HepG2 (cell line): ENCODE measurements at regions not wholly inside any gene's neighbourhood (a gene's known extent, or its start where the extent isn't known, plus 50 kb on each side); places are given as distances from the start of the nearest gene placed in this dataset.

Source experiments
- ATF7 ChIP-seq, 2 experiments: fragments of 450-650 bp in 1 of 2; sonication (generic) in 1 of 2; formaldehyde crosslinking in 1 of 2; IDR thresholded peaks; 2 replicates each; pipeline versions ENCODE4 v1.4.0 to v1.6.1; 2016 to 2020; ENCODE audit warnings: antibody characterized with exemption in 1 of 2, mild to moderate bottlenecking in 1 of 2, missing genetic modification reagents in 1 of 2
- GABPB1 ChIP-seq: IDR thresholded peaks from 2 replicates; pipeline ENCODE4 v1.6.1; 2016; ENCODE audit warnings: mild to moderate bottlenecking, missing genetic modification reagents, moderate library complexity, missing compliant biosample characterization
- KDM4B ChIP-seq: sonication (generic); formaldehyde crosslinking; IDR thresholded peaks from 2 replicates; pipeline ENCODE4 v1.4.0; 2020; ENCODE audit warnings: missing genetic modification reagents
- KDM5A ChIP-seq: fragments of 200-600 bp; sonication (generic); IDR thresholded peaks from 2 replicates; pipeline ENCODE4 v1.7.0; 2018; ENCODE audit warnings: antibody characterized with exemption, mild to moderate bottlenecking, low read length, borderline replicate concordance
- POLR2A ChIP-seq, 2 experiments: IDR thresholded peaks; 2 replicates each; pipeline ENCODE4 v1.6.1; 2011; ENCODE audit warnings: low read depth in 2 of 2, low read length in 2 of 2, mild to moderate bottlenecking in 1 of 2, moderate library complexity in 1 of 2; ENCODE audit not compliant: insufficient read depth in 1 of 2
- SNAI1 ChIP-seq: sonication (generic); formaldehyde crosslinking; IDR thresholded peaks from 2 replicates; pipeline ENCODE4 v1.5.0; 2020; ENCODE audit warnings: mild to moderate bottlenecking, missing genetic modification reagents, borderline replicate concordance
- TF ChIP-seq, protein P1 (sequence below): sonication (generic); formaldehyde crosslinking; IDR thresholded peaks from 2 replicates; pipeline ENCODE4 v1.5.0; 2020; ENCODE audit warnings: mild to moderate bottlenecking, missing genetic modification reagents, moderate library complexity
- TF ChIP-seq, protein P2 (sequence below): sonication (generic); formaldehyde crosslinking; IDR thresholded peaks from 2 replicates; pipeline ENCODE4 v1.4.0; 2020; ENCODE audit warnings: missing genetic modification reagents, borderline replicate concordance

DNA sequence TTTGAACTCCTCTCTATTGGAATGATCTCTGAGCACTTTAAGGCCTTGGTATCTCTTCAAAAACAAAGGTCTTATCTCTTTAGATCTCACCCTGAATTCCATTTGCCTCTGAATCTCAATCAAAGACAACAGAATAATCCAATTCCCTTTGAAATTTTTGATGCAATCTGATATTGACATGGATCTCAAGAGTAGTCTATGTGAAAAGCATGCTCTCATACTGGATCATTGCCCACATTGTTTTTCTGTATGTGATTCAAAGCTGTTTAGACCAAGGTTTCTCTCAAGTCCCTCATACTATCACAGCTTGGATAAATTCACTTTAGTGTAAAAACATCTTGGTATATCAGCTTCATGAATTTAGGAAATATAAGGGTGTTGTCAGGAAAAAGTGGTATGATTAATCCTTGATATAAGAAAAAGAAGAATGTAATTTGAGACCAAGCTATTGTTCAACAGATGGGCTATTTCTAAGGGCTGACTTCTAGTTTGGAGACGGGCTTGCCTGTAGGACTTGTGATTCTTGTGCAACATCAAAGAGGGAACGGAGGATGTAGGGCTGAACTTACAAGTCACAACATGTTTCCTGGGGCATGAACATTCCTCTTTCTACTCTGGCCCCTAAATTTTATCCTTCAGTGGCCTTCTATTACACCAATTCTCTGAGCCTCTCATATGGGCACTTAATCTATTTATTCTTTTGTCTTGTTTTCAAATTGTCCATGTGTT lies 77.9 kb upstream of the CITED2 start:
- no peak for TF ChIP-seq SNAI1 (CRISPR knock-in tag)
- TF ChIP-seq KDM4B (CRISPR knock-in tag) = no peak
- TF ChIP-seq GABPB1 = no peak
- TF ChIP-seq, protein P1, sequence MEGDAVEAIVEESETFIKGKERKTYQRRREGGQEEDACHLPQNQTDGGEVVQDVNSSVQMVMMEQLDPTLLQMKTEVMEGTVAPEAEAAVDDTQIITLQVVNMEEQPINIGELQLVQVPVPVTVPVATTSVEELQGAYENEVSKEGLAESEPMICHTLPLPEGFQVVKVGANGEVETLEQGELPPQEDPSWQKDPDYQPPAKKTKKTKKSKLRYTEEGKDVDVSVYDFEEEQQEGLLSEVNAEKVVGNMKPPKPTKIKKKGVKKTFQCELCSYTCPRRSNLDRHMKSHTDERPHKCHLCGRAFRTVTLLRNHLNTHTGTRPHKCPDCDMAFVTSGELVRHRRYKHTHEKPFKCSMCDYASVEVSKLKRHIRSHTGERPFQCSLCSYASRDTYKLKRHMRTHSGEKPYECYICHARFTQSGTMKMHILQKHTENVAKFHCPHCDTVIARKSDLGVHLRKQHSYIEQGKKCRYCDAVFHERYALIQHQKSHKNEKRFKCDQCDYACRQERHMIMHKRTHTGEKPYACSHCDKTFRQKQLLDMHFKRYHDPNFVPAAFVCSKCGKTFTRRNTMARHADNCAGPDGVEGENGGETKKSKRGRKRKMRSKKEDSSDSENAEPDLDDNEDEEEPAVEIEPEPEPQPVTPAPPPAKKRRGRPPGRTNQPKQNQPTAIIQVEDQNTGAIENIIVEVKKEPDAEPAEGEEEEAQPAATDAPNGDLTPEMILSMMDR = no peak
- TF ChIP-seq KDM5A = no peak
- TF ChIP-seq ATF7 (IDR thresholded peaks at IDR 0.05) = no peak
- TF ChIP-seq ATF7 (CRISPR knock-in tag; IDR thresholded peaks at IDR 0.05) = no peak
- TF ChIP-seq POLR2A (IDR thresholded peaks at IDR 0.05; ENCODE audit: insufficient read depth in 1 of 2, low read depth in 2 of 2, low read length in 2 of 2) = no peak
- TF ChIP-seq, protein P2, sequence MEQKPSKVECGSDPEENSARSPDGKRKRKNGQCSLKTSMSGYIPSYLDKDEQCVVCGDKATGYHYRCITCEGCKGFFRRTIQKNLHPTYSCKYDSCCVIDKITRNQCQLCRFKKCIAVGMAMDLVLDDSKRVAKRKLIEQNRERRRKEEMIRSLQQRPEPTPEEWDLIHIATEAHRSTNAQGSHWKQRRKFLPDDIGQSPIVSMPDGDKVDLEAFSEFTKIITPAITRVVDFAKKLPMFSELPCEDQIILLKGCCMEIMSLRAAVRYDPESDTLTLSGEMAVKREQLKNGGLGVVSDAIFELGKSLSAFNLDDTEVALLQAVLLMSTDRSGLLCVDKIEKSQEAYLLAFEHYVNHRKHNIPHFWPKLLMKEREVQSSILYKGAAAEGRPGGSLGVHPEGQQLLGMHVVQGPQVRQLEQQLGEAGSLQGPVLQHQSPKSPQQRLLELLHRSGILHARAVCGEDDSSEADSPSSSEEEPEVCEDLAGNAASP (CRISPR knock-in tag) = no peak
